ENCODE measurements at regions not wholly inside any gene's neighbourhood (a gene's known extent, or its start where the extent isn't known, plus 50 kb on each side); places are given as distances from the start of the nearest gene placed in this dataset.

GRCh38 chr11:112508750-112509149, 248.1 kb upstream of the PLET1 start:
- FAIRE-seq (peak; percentile 27), DNase-seq (ENCODE audit: low spot score) (no peak)

GRCh38 chr11:112509300-112509699, 248.6 kb upstream of the PLET1 start:
- no peak for FAIRE-seq
- no peak for DNase-seq (ENCODE audit: low spot score)

GRCh38 chr11:112511271-112511670, 250.6 kb upstream of the PLET1 start:
- DNase-seq (ENCODE audit: low spot score) (no peak), FAIRE-seq (no peak)

- FAIRE-seq (no peak), DNase-seq (ENCODE audit: low spot score) (no peak)
Observed at GRCh38 chr11:112511911-112512310, 251.3 kb upstream of the PLET1 start.

- no peak for FAIRE-seq
- no peak for DNase-seq (ENCODE audit: low spot score)
Observed at GRCh38 chr11:112513417-112513816, 252.8 kb upstream of the PLET1 start.

- no peak for FAIRE-seq
- no peak for DNase-seq (ENCODE audit: low spot score)
Observed at GRCh38 chr11:112514011-112514740, 253.5 kb upstream of the PLET1 start.

GRCh38 chr11:112516261-112516660, 255.6 kb upstream of the PLET1 start:
- peak; percentile 32 for DNase-seq (ENCODE audit: low spot score)
- FAIRE-seq, result no peak

- FAIRE-seq (peak; percentile 92), DNase-seq (ENCODE audit: low spot score) (no peak)
Observed at GRCh38 chr11:112516755-112517154, 256.1 kb upstream of the PLET1 start.

GRCh38 chr11:112518371-112518770, 257.7 kb upstream of the PLET1 start:
- no peak for FAIRE-seq
- DNase-seq (ENCODE audit: low spot score), result no peak

- DNase-seq (ENCODE audit: low spot score) (no peak), FAIRE-seq (no peak)
Observed at GRCh38 chr11:112519751-112520150, 259.1 kb upstream of the PLET1 start.

GRCh38 chr11:112520354-112520753, 259.7 kb upstream of the PLET1 start:
- FAIRE-seq, result no peak

GRCh38 chr11:112522536-112522935, 261.9 kb upstream of the PLET1 start:
- no peak for DNase-seq (ENCODE audit: low spot score)

More at GRCh38 chr11:112520354-112520753, 259.7 kb upstream of the PLET1 start:
- no peak for DNase-seq (ENCODE audit: low spot score)

GRCh38 chr11:112523031-112523430, 262.4 kb upstream of the PLET1 start:
- DNase-seq (ENCODE audit: low spot score), result no peak
- no peak for FAIRE-seq

More at GRCh38 chr11:112522536-112522935, 261.9 kb upstream of the PLET1 start:
- no peak for FAIRE-seq

- no peak for FAIRE-seq
- DNase-seq (ENCODE audit: low spot score), result no peak
Observed at GRCh38 chr11:112523477-112523876, 262.8 kb upstream of the PLET1 start.

GRCh38 chr11:112523951-112524350, 263.3 kb upstream of the PLET1 start:
- FAIRE-seq, result no peak
- no peak for DNase-seq (ENCODE audit: low spot score)

GRCh38 chr11:112524798-112525197, 264.1 kb upstream of the PLET1 start:
- no peak for DNase-seq (ENCODE audit: low spot score)
- FAIRE-seq, result no peak

GRCh38 chr11:112525270-112525669, 264.6 kb upstream of the PLET1 start:
- DNase-seq (ENCODE audit: low spot score) (no peak), FAIRE-seq (no peak)

- no peak for DNase-seq (ENCODE audit: low spot score)
- FAIRE-seq, result peak; percentile 9
Observed at GRCh38 chr11:112525844-112526590, 265.4 kb upstream of the PLET1 start.

- DNase-seq (ENCODE audit: low spot score), result no peak
- no peak for FAIRE-seq
Observed at GRCh38 chr11:112526699-112527416, 266.2 kb upstream of the PLET1 start.

- FAIRE-seq, result no peak
- no peak for DNase-seq (ENCODE audit: low spot score)
Observed at GRCh38 chr11:112529071-112529470, 268.4 kb upstream of the PLET1 start.

GRCh38 chr11:112532506-112532905, 271.8 kb upstream of the PLET1 start:
- DNase-seq (ENCODE audit: low spot score) (no peak), FAIRE-seq (no peak)

- FAIRE-seq (no peak), DNase-seq (ENCODE audit: low spot score) (no peak)
Observed at GRCh38 chr11:112533682-112534081, 273.0 kb upstream of the PLET1 start.
